ENCODE measurements at regions not wholly inside any gene's neighbourhood (a gene's known extent, or its start where the extent isn't known, plus 50 kb on each side); places are given as distances from the start of the nearest gene placed in this dataset.
"Not testable (repeated sequence)": the region's sequence is repeated elsewhere in the genome, so short reads cannot be mapped to it uniquely, and the experiment has no call there.

DNA sequence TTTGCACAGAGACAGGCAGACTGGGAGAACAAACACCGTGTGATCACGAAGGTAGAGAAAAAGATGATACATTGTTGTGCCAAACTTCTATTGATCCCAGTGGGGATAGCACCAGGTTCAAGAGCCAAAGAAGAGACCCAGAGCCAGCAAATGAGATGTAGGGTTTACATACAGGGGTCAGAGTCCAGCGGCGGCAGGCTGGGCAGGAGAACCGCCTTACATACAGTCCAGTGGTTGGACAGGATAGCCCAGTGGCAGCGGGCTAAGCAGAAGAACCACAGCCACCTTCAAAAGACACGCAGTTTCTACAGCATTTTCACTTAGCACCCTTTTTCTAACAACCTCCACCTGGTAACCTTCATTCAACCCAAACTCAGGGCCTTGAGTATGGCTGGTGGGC, 932.8 kb downstream of the SLC4A3 start:
- no peak for DNase-seq (ENCODE audit: low spot score)

DNA sequence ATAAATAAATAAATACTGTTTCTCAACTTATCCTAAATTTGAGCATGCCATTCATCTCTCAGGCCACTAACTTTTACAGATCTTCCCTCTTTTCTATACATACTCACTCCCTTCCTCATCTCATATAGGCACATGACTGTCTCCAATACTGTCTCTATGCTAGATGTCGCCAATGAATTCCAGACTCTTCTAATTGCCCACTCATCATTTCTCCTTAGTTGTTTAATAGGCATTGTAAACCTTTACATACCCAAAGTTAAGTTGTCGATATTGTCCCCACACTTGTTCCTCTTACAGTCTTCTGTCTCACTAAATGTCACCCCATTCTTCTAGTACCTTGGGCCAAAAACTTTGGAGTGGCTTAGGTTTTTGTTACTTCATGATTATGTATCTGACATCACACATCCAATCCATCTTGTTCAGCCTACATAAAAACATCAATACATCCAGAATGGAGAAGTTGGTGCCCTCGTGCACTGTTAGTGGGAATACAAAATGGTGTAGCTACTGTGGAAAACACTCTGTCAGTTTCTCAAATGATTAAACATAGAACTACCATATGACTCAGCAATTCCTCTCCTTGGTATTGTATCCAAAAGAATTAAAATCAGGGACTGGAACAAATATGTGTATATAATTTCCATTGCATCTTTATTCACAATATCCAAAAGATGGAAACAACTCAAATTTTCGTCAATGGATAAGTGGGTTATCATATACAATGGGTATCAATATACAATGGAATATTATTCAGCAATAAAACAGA, 935.1 kb downstream of the SLC4A3 start:
- DNase-seq (ENCODE audit: low spot score) = no peak

DNA sequence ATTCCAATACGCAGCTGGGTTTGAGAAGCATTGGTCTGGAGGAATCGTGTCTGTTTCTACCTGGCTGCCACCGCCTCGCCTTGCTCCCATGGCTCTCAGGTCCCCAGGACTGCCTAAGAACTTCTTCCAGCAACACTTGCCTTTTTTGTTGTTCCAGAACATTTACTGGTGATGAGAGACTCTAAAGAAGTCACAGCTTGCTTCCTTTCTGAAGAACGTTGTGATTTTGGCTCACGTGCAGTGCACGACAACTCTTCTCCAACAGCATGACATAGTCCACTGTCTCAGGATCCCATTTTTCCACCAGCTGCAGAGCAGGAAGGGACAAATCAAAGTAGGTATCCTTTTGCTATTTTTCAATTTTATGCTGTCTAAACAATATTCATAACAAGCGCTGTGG, 940.9 kb downstream of the SLC4A3 start:
- no peak for DNase-seq (ENCODE audit: low spot score)

DNA sequence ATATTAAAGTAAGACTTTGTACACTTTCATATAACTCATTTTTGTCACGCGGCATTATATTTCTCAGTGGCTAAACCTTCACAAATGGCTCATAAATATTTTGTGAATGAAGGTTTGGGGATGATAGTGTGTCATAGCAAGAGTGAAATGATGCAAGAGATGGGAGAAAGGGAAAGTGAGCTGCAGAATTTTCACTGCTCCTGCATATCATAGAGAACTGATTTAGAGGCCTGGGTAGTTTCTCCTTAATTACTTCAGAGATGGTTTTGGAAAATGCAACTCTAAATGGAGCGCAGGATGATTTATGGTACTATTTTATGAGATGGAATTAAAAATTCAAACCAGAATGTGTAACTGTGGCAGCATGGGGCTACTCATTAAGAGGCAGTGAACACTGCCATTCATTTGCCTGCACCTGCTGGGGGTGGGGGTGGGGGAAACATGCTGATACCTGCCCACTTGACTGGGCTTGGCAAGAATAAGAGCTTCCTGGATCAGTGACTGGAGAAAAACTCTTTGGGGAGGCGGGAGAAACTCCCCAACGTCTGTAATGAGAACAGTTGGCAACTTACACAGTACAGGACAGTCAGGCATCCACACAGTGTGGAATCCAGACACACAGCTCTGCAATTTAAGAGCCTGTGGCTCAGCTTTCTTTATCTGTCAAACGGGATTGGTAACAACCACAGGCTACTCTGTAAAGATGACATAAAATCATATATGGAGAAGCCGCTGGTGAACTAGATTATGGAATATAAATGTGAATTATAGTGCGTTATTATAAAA, 941.9 kb downstream of the SLC4A3 start:
- no peak for DNase-seq (ENCODE audit: low spot score)

DNA sequence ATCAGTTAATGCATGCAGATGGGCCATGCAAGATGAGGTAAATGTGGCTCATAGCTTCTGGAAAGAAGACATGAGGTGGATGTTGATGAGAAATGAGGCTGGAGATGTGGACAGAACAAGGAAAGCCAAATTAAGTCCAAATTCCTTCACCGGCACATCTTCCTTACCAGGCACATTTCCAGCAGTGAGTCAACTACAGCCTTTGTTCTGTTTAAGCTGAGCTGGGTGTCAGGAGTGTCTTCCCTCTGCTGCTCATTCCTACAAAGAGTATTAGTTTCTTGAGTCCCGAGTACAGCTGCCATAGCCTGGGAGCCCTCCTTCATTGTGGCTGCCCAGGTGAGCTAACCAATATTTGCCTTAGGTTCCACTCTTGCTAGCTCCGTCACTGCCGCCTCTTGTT, 945.0 kb downstream of the SLC4A3 start:
- DNase-seq (ENCODE audit: low spot score) = no peak

DNA sequence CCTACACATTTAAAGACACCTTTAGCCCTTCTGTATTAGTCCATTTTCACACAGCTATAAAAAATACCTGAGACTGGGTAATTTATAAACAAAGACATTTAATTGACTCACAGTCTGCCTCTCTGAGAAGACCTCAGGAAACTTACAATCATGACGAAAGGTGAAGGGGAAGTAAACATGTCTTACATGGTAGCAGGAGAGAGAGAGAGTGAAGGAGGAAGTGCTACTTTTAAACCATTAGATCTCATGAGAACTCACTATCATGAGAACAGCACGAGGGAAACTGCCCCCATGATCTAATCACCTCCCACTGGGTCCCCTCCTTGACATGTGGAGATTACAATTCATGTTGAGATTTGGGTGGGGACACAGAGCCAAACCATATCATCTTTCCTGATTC, 946.6 kb downstream of the SLC4A3 start:
- no peak for DNase-seq (ENCODE audit: low spot score)

DNA sequence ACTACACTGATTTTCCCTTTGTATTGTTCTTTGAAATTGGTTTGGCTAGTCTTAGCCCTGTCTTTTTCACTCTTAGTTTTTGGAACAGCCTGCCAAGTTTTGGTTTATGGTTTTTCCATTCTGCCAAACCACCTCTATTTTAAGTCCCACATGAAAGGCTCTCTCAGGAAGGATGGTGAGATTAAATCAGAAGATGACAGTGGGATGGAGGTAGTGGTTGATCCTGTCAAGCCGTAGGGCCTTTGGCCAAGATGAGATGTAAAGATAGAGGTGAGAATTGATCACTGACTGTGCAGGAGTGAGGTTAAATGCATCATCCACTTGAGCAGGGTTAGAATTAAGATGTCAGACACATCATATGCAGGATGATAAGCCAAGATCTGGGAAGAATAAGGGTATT, 948.5 kb downstream of the SLC4A3 start:
- DNase-seq (ENCODE audit: low spot score) = no peak

DNA sequence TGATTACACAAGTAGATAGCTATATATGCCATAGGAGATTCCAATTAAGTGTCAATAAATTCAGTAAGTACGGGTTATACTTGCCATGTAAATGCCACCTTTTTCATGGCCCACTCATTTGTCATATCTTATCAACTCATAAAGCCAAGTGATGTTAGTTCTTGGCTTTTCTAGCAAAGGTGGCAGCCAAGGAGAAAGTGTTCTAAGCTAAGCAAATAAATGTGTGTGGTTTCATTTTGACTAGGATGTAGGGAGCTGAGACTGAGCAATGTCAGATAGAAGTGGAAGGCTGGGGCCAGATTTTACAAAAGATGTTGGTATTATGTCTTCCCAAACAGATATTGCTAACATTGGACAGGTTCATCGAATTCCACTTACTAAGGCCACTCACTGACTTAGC, 952.0 kb downstream of the SLC4A3 start:
- DNase-seq (ENCODE audit: low spot score) = no peak

DNA sequence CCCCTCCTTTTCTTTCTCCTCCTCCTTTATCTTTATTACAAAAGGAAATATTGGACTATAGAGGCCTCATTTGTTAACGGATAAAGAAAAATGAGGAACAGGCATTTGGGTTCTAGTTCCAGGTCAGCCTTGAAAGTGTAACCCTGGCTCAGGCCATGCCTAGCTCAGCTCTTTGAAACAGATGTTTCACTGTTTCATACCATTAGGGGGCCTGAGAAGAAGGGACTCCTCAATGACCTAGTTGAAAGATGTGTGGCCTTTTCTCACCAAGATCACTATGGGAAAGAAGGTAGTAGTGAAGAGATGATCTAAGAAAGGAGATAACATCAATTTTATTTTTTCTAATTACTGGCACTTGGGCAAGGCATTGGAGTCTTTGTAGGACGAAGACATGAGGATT, 952.7 kb downstream of the SLC4A3 start:
- DNase-seq (ENCODE audit: low spot score) = no peak

DNA sequence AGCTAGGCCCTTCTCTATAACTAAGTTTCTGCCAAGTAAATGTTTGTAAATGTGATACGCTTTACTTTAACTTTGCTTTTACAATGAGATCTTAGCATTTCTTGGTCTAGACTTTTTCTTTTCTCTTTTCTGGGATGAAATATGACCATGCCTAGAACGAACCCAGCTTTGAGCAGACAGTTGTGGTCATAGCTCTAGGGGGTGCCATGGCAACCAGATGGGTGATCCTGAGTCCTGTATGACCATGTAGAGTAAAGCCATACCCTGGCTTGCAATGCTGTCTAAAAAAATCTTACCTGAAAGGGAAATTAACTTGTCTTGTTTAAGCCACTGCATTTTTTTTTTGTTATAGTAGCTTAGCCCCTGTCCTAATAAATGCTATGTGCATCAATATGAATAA, 956.3 kb downstream of the SLC4A3 start:
- no peak for DNase-seq (ENCODE audit: low spot score)

DNA sequence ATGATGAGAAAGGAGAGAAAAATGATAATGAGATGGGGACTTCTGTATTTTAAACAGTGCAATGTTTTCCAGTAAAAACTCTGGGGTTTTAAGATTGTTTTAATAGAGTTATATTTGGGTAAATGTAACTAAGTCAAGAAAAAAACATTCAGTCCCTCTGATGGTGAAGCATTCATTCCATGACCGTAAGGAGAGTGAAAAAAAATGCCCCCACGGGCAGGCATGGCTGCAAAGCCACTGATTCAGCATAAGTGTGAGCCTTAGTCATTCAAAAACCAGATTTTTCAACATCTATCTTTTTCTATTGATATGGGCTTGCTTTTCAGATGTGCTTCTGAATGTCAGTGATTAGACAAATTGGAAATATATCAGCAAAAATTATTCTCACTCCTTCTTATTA, 957.8 kb downstream of the SLC4A3 start:
- no peak for DNase-seq (ENCODE audit: low spot score)

DNA sequence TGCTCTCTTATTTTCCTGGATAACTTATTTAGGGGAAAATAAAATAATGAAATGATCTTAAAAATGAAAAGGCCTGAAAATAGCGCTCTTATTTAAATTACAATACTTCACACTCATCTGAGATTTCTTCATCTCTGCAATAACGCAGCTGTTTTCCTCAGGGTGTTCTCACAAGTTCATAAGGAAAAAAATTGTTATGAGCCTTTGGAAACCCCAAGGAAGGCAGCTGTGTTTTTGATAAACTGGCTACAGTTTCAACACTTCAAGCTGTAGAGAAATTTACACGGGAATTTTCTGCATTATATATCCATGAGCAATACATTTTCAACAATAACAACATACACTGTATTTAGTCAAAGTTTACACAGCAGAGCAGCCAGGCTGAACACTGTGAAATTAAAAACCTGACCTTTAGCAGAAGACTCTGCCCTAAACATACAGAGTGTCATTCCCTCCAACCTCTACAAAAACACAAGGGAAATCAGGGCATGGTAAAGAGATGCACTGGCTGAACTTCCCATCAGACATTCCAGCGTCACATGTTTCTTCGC, 959.6 kb downstream of the SLC4A3 start:
- no peak for DNase-seq (ENCODE audit: low spot score)

DNA sequence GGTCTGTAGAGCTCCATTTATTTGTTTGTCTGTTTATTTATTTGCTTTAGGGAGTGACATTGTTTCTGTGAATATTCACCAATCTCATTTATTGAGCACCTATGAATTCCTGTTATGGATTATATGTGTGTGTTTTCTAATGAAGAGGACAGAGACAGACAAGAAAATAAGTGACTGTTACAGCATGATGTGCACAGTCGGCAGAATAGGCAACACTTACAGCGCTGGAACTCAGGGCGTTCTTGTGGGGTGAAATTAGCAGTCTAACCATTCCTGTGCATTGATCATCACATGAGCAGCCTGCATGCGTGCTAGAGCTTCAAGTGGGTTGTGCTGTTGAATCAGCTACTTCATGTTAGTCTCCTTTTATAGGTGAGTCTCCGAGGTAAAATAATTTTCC, 960.7 kb downstream of the SLC4A3 start:
- DNase-seq (ENCODE audit: low spot score) = no peak

DNA sequence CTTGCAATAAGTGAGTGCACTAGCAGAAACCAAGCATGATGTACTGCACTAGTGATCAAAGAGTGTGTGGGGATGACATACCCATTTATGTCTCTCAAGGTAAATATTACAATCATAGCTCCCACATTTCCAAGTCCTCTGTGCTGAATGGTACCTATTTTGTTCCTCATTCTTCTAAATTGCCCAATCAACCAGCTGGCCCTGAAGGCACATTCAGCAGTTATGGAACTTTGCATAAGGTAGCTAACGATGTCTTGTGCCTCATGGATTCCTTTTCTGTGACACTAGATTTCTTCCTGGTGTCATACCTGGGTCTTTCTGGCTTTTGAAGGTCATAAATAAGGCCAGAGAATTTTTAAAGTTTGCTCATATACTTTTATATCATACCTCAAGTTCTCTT, 963.0 kb downstream of the SLC4A3 start:
- DNase-seq (ENCODE audit: low spot score) = no peak

DNA sequence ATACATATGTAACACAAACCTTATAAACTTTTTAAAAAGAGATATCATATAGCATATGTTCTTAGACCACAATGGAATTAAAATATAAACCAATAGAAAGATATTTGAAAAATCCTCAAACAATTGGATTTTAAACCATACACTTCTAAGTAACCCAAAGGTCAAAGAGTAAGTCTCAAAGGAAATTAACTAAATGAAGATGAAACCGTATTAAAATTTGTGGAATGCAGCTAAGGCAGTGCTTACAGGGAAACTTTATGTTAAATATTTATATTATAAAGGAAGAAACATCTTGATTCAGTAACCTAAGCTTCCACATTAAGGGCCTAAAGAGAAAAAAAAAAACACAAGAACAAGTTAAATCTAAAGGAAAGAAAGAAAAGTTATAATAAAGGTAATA, 966.1 kb downstream of the SLC4A3 start:
- DNase-seq (ENCODE audit: low spot score) = no peak

DNA sequence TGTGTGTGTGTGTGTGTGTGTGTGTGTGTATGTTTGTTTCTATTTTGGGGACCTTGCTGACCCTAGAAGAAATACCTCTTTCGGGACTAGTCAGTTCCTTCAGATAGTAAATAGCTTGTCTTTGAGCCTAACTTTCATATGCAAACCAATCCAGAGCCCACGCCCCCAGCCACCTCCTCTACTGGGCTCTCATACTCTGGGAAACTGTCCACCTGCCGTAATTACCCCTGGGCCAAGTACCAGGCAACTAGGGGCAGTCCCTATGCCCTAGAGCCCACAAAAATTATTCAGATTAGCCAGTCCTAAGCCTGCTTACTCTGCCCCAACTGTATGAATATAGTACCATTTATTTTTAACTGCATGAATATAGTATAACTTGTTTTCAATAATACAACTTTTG, 970.4 kb downstream of the EPHA4 start:
- DNase-seq (ENCODE audit: low spot score) = no peak

DNA sequence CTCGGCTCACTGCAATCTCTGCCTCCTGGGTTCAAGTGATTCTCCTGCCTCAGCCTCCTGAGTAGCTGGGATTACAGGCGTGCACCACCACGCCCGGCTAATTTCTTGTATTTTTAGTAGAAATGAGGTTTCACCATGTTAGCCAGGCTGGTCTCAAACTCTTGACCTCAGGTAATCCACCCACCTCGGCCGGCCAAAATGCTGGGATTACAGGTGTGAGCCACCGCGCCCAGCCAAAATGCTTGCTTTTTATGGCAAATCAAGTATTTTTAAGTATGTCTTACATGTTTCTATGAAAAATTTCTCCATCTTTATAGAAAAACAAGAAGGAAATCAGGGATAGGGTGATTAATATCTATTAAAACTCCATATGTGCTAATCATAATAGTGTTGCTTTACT, 959.1 kb downstream of the EPHA4 start:
- not testable (repeated sequence) for DNase-seq (ENCODE audit: low spot score)

DNA sequence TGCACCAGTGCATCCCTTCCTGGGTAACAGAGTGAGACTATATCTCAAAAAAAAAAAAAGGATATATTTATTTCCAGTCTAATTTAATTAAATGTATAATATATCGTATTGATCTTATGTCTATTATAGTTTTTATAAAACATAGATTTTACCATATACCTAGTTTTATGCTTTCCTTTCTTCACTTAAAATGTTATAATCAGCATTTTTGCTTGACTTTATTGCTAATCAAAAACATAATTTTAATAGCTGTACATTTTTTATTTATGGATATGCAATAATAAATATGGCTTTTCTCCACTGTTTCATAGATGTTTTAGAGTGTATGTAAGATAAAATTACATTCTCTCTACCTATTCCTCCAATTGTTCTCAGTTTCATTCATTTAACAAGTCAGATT, 958.0 kb downstream of the EPHA4 start:
- DNase-seq (ENCODE audit: low spot score) = no peak

DNA sequence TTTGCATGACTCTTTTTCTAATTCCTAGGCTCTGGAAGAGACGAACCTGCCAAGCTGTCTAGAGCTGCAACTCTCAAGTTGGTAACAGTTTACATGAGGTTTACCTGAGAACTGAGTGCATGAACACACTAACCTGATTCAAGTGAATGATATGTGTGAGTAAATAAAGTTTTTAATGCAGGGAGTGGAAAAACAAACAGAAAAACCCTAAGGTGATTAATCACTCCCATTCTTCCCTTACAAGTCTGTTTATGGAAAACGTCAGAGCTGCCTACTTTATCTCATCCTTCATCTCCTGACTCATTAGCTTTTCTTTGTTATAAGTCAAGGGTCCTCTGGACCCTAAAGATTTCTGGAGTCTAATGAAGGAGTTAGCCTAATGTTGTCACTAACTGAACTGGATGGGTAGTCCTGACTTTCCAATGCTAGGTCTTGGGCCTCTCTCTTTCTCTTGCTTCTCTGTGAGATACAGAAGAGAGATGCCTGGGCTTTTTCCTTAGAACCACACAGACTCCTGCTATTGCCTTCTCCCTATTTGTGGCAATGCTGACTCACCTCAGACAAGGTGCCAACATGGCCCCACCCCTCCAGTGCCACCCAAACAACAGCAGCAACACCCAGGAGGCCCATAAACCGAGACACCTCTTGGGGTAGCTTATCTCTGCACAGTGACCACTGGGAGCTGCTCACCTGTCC, 952.4 kb downstream of the EPHA4 start:
- DNase-seq (ENCODE audit: low spot score) = no peak

DNA sequence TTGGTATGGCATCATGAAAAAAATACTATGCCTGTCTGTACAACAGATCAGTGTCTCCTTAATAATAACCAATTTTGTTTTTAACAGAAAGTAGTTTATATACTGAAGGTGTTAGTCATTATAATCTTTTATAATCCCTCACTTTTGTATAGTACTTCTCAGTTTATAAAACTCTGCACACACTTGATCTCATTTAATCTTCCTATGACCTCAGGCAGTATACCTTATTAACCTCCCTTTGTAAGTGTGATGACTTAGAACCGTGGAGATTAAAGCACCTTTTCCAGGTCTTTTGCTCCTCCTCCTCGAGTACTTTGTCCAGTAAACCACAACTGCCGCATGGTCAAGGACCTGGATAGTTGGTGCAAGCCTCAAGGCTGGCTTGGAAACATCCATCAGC, 945.5 kb downstream of the EPHA4 start:
- DNase-seq (ENCODE audit: low spot score) = no peak

DNA sequence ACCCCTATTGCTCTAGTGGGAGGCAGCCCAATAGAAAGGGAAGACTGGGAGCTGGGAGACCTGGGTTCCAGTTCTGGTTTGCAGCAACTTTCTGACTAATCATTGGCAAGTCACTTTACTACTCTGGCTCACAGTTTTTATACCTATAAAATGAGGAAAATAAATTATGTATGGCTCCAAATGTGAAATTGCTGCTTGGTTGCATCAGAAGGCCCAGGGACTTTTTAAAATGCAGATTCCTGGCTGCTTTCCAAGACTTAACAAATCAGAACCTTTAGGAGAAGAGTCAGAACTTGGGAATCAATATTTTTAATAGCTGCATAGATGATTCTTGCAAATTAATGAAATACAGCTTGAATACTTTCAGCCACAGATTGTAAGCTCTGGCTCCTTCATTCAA, 943.9 kb downstream of the EPHA4 start:
- no peak for DNase-seq (ENCODE audit: low spot score)

DNA sequence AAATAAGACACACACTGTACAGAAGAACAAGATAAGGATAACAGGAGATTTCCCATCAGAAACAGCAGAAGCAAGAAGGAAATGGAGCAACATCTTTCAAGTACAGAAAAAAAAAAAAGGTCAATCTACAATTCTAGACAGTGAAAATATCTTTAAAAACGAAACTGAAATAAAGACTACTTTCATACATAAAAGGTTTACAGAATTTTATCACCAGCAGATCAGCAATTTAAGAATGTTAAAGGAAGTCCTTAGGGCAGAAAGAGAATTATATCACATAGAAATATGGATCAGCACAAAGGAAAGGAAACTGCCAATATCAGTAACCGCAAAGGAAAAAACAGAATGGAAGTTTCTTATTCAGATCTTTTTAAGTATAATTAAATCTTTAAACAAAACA, 931.0 kb downstream of the EPHA4 start:
- DNase-seq (ENCODE audit: low spot score) = no peak

DNA sequence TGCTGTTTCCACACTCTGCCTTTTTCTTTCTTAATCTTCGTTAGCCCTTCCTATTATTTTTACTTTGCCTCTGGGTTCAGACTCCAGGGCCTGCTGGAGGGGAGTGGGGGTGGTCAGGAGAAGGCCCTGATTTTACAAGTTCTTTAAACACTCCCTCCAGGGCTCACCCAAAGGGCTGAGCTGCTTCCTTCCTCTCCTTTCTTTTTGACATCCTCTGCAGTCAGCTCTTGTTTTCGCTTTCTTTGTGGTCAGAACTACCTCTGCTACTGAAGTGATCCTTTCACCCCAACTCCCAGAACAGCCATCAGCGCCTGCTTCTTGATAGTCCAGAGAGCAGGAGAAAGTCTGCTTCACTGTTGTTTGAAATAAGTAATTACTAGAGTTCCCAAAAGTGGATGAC, 925.7 kb downstream of the EPHA4 start:
- no peak for DNase-seq (ENCODE audit: low spot score)
